HepG2 (cell line): ENCODE measurements at regions not wholly inside any gene's neighbourhood (a gene's known extent, or its start where the extent isn't known, plus 50 kb on each side); places are given as distances from the start of the nearest gene placed in this dataset.

Experiments used
- ATAC-seq: fragments of 200-7000 bp; cut with Tn5 transposase; 3 replicates; pipeline ENCODE4 v1.9.1; 2020; ENCODE audit warnings: mild to moderate bottlenecking, moderate library complexity
- BruUV-seq: library from RNA; stranded (reverse); fragments of 400-500 nt; replicated peaks from 2 replicates; lab custom pipeline; 2021; lab: Mats Ljungman, UMichigan
- CTCF ChIA-PET: fragments of 300-600 bp; formaldehyde crosslinking; extraction: SDS; loops from one replicate; lab custom pipeline; 2021; ENCODE audit warnings: low total read pairs, inconsistent platforms, low intra/inter-chr PET ratio; lab: Yijun Ruan, JAX
- POLR2A ChIA-PET: fragments of 350-600 bp; sonication (Branson Sonifier 250); formaldehyde crosslinking; loops from one replicate; lab custom pipeline; 2020; ENCODE audit warnings: antibody characterized with exemption, inconsistent platforms; lab: Yijun Ruan, JAX
- DNase-seq: peaks from one replicate; pipeline ENCODE4 v3.0.0-alpha.2; 2015; ENCODE audit warnings: low spot score
- FAIRE-seq: peaks from 3 replicates; lab custom pipeline; 2011; peaks lifted over from hg19 to GRCh38; lab: Jason Lieb, UNC
- H2AFZ ChIP-seq: one replicate; pipeline ENCODE4 v1.6.1; 2011; ENCODE audit warnings: low read length, inconsistent platforms
- H3K27ac ChIP-seq: fragments of 300-600 bp; 3 replicates; pipeline ENCODE4 v1.8.0; 2011; ENCODE audit warnings: mixed run types, mild to moderate bottlenecking, mixed read lengths, low read length, inconsistent platforms; ENCODE audit not compliant: insufficient read depth; ENCODE audit errors: extremely low read length
- H3K27me3 ChIP-seq, 2 experiments: fragments of 200-600 bp in 1 of 2; 2 replicates in 1 of 2; 3 replicates in 1 of 2; pipeline versions ENCODE4 v1.6.0 to v1.8.0; 2011; ENCODE audit warnings: low read length in 2 of 2, mild to moderate bottlenecking in 2 of 2, moderate library complexity in 2 of 2, inconsistent platforms in 1 of 2; ENCODE audit not compliant: insufficient read depth in 2 of 2, control insufficient read depth in 1 of 2
- H3K36me3 ChIP-seq, 2 experiments: fragments of 200-600 bp in 1 of 2; replicated peaks in 1 of 2; 2 replicates in 1 of 2; 3 replicates in 1 of 2; pipeline versions ENCODE4 v1.5.1 to v1.8.0; 2011; ENCODE audit warnings: low read length in 2 of 2, inconsistent platforms in 1 of 2; ENCODE audit not compliant: insufficient read depth in 2 of 2, control insufficient read depth in 1 of 2
- H3K4me1 ChIP-seq: 2 replicates; pipeline ENCODE4 v1.5.1; 2012; ENCODE audit warnings: low read length, inconsistent platforms; ENCODE audit not compliant: insufficient read depth
- H3K4me2 ChIP-seq: 2 replicates; pipeline ENCODE4 v1.6.0; 2011; ENCODE audit warnings: low read depth, low read length, inconsistent platforms
- H3K4me3 ChIP-seq, 3 experiments: fragments of 200-600 bp in 1 of 3; sonication (generic), shearing (Covaris generic) in 1 of 3; replicated peaks in 1 of 3; 2 replicates each; pipeline ENCODE4 v1.5.1; 2011 to 2016; ENCODE audit warnings: low read length in 3 of 3, inconsistent platforms in 2 of 3, low read depth in 2 of 3, mild to moderate bottlenecking in 2 of 3, control low read depth in 1 of 3, mixed read lengths in 1 of 3; ENCODE audit not compliant: insufficient read depth in 1 of 3
- H3K79me2 ChIP-seq: one replicate; pipeline ENCODE4 v1.6.1; 2011; ENCODE audit warnings: low read length, inconsistent platforms; ENCODE audit not compliant: insufficient read depth
- H3K9ac ChIP-seq: 2 replicates; pipeline ENCODE4 v1.6.0; 2011; ENCODE audit warnings: mild to moderate bottlenecking, low read depth, low read length, inconsistent platforms; ENCODE audit not compliant: insufficient read depth
- H3K9me3 ChIP-seq: 2 replicates; pipeline ENCODE4 v1.5.1; 2012; ENCODE audit warnings: mild to moderate bottlenecking, low read length
- H4K20me1 ChIP-seq: 2 replicates; pipeline ENCODE4 v1.6.0; 2011; ENCODE audit warnings: inconsistent platforms, mild to moderate bottlenecking, low read length, moderate library complexity; ENCODE audit not compliant: insufficient read depth
- DRAP1 ChIP-seq: IDR thresholded peaks from 2 replicates; pipeline ENCODE4 v1.6.1; 2016; ENCODE audit warnings: missing genetic modification reagents, missing compliant biosample characterization
- EED ChIP-seq: sonication (generic); formaldehyde crosslinking; IDR thresholded peaks from 2 replicates; pipeline ENCODE4 v1.5.0; 2020; ENCODE audit warnings: mild to moderate bottlenecking, missing genetic modification reagents
- GMEB2 ChIP-seq: IDR thresholded peaks from 2 replicates; pipeline ENCODE4 v1.6.1; 2016; ENCODE audit warnings: missing biosample characterization, missing genetic modification reagents, low read depth
- GZF1 ChIP-seq: sonication (generic); formaldehyde crosslinking; IDR thresholded peaks from 2 replicates; pipeline ENCODE4 v1.5.1; 2020; ENCODE audit warnings: mild to moderate bottlenecking, missing genetic modification reagents
- PAWR ChIP-seq: sonication (generic); formaldehyde crosslinking; IDR thresholded peaks from 2 replicates; pipeline ENCODE4 v1.4.0; 2020; ENCODE audit warnings: missing genetic modification reagents, mild to moderate bottlenecking, borderline replicate concordance
- PLRG1 ChIP-seq: fragments of 450-650 bp; conservative IDR thresholded peaks from 2 replicates; pipeline ENCODE4 v1.6.1; 2016
- PRMT3 ChIP-seq: sonication (generic); formaldehyde crosslinking; IDR thresholded peaks from 2 replicates; pipeline ENCODE4 v1.8.1; 2022; ENCODE audit warnings: low read depth, mild to moderate bottlenecking, moderate library complexity, missing genetic modification reagents, borderline replicate concordance
- RBM22 ChIP-seq: fragments of 200-400 bp; formaldehyde crosslinking; optimal IDR thresholded peaks from 2 replicates; pipeline ENCODE3; 2017; ENCODE audit warnings: mild to moderate bottlenecking, low read length, moderate library complexity
- SMAD3 ChIP-seq: sonication (generic); formaldehyde crosslinking; IDR thresholded peaks from 2 replicates; pipeline ENCODE4 v1.4.0; 2020; ENCODE audit warnings: missing genetic modification reagents
- SNAI1 ChIP-seq: sonication (generic); formaldehyde crosslinking; IDR thresholded peaks from 2 replicates; pipeline ENCODE4 v1.5.0; 2020; ENCODE audit warnings: mild to moderate bottlenecking, missing genetic modification reagents, borderline replicate concordance
- SSRP1 ChIP-seq: IDR thresholded peaks from 2 replicates; pipeline ENCODE4 v1.6.1; 2016; ENCODE audit warnings: control low read depth
- TCF12 ChIP-seq, 2 experiments: fragments of 450-650 bp in 1 of 2; sonication (generic) in 1 of 2; formaldehyde crosslinking in 1 of 2; IDR thresholded peaks; 2 replicates each; pipeline versions ENCODE4 v1.6.1 to v1.8.0; 2017 to 2022; ENCODE audit warnings: antibody characterized with exemption in 1 of 2, mild to moderate bottlenecking in 1 of 2, missing genetic modification reagents in 1 of 2, moderate library complexity in 1 of 2
- THYN1 ChIP-seq: sonication (generic); formaldehyde crosslinking; IDR thresholded peaks from 2 replicates; pipeline ENCODE4 v1.8.1; 2023; ENCODE audit warnings: low read depth, mild to moderate bottlenecking, moderate library complexity, missing genetic modification reagents, borderline replicate concordance
- ZNF367 ChIP-seq: sonication (generic); formaldehyde crosslinking; IDR thresholded peaks from 2 replicates; pipeline ENCODE4 v1.4.0; 2020; ENCODE audit warnings: missing genetic modification reagents, borderline replicate concordance
- ZNF598 ChIP-seq: sonication (generic); formaldehyde crosslinking; IDR thresholded peaks from 2 replicates; pipeline ENCODE4 v1.5.1; 2020; ENCODE audit warnings: mild to moderate bottlenecking, missing genetic modification reagents, borderline replicate concordance
- ZNF713 ChIP-seq: sonication (generic); formaldehyde crosslinking; IDR thresholded peaks from 2 replicates; pipeline ENCODE4 v1.4.0; 2020; ENCODE audit warnings: mild to moderate bottlenecking, missing genetic modification reagents
- ZSCAN30 ChIP-seq: sonication (generic); formaldehyde crosslinking; IDR thresholded peaks from 2 replicates; pipeline ENCODE4 v1.5.0; 2020; ENCODE audit warnings: mild to moderate bottlenecking, missing genetic modification reagents
- WGBS: methylation state at CpG from one replicate; pipeline ENCODE4 v1.1.6; 2017; ENCODE audit warnings: low lambda C conversion rate; 5-methylcytosine and 5-hydroxymethylcytosine counted together
- in situ Hi-C: cut with HindIII; loops from 2 replicates; pipeline ENCODE4 v1.10.0; 2017; ENCODE audit warnings: low pct_unique_long_range_greater_than_20kb; ENCODE audit not compliant: extremely low pct_ligation_motif_present
- intact Hi-C: fragments of 100-400 bp; cut with micrococcal nuclease; formaldehyde crosslinking; loops from one replicate; pipeline ENCODE4 v1.10.0; 2022; ENCODE audit not compliant: unreplicated experiment
- TF ChIP-seq, protein P1 (sequence below): IDR thresholded peaks from 2 replicates; pipeline ENCODE4 v1.6.1; 2016; ENCODE audit warnings: low read depth, control low read depth

- TF ChIP-seq ZSCAN30 (CRISPR knock-in tag) (no peak), ZNF598 (CRISPR knock-in tag) (no peak), TCF12 (IDR thresholded peaks at IDR 0.05) (no peak), TCF12 (CRISPR knock-in tag; IDR thresholded peaks at IDR 0.05) (no peak)
Observed at GRCh38 chr5:89117124-89117644, 234.2 kb upstream of the MEF2C start (continued).

DNA sequence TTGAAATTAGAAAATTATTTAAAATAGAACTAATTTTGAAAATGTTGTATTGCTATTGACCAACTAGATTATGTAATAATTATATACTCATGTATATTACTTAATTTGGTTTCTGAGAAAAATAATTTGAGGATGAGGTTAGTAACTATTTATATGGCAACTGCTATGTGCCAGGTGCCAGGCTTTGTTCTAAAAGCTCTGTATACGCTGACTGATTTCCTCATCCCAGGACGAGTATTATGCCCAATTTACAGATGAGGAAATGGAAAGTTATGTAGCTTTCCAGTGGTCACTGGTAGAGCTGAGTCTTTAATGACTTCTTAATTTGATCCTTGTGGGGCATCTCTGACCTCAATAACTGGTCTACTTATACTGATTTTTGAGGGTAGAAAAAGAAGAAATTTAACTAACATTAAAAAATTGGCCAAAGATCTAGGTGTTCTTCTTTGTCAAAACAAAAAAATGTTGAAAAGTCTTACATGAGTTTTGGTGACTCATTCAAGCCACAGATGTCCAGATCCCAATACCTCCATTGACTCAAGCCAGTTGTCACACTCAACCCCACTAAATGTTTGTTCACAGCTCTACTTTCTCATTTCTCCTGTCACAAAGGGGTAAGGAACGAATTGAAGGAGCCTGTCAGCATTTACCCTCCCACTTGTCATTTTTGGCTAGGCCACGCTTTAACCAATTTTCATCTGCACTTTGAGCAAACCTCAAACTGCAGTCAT is 228.1 kb upstream of the MEF2C start:
- ChIA-PET POLR2A (no interaction called here), CTCF (no interaction called here)
- Histone ChIP-seq H3K4me2 (no peak overlapping the region), H3K4me1 (no peaks in the 10 kb centered on the region), H3K27ac (no peak overlapping the region), H3K9ac (no peak overlapping the region), H3K4me3 (no peak overlapping the region), H4K20me1 (no peaks in the 10 kb centered on the region), H3K79me2 (no peaks in the 10 kb centered on the region), H3K36me3 (no peaks in the 10 kb centered on the region), H3K27me3 (no peaks in the 10 kb centered on the region), H3K9me3 (no peaks in the 10 kb centered on the region), H2AFZ (no peak overlapping the region)
- in situ Hi-C loops: no loop called here
- DNase-seq: no peak
- TF ChIP-seq, protein P1, sequence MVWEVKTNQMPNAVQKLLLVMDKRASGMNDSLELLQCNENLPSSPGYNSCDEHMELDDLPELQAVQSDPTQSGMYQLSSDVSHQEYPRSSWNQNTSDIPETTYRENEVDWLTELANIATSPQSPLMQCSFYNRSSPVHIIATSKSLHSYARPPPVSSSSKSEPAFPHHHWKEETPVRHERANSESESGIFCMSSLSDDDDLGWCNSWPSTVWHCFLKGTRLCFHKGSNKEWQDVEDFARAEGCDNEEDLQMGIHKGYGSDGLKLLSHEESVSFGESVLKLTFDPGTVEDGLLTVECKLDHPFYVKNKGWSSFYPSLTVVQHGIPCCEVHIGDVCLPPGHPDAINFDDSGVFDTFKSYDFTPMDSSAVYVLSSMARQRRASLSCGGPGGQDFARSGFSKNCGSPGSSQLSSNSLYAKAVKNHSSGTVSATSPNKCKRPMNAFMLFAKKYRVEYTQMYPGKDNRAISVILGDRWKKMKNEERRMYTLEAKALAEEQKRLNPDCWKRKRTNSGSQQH: no peak
- no peak for TF ChIP-seq DRAP1 (CRISPR knock-in tag)
- TF ChIP-seq EED (CRISPR knock-in tag): no peak
- TF ChIP-seq ZNF713: no peak
- TF ChIP-seq GMEB2 (CRISPR knock-in tag): no peak
- TF ChIP-seq SNAI1 (CRISPR knock-in tag): no peak
- TF ChIP-seq SMAD3: no peak
- no peak for TF ChIP-seq SSRP1 (CRISPR knock-in tag)
- no peak for TF ChIP-seq THYN1
- TF ChIP-seq ZNF367 (CRISPR knock-in tag): no peak
- no peak for TF ChIP-seq PLRG1
- no peak for TF ChIP-seq GZF1 (CRISPR knock-in tag)
- TF ChIP-seq RBM22: no peak
- no peak for TF ChIP-seq PRMT3 (CRISPR knock-in tag)
- TF ChIP-seq PAWR (CRISPR knock-in tag): no peak
- no peak for ATAC-seq
- FAIRE-seq: no peak
- no TSS peak for BruUV-seq
- 0% methylated on average over 4 of the region's 4 CpGs for WGBS
- intact Hi-C loops: no loop called here
